ENCODE measurements at regions not wholly inside any gene's neighbourhood (a gene's known extent, or its start where the extent isn't known, plus 50 kb on each side); places are given as distances from the start of the nearest gene placed in this dataset.

DNA sequence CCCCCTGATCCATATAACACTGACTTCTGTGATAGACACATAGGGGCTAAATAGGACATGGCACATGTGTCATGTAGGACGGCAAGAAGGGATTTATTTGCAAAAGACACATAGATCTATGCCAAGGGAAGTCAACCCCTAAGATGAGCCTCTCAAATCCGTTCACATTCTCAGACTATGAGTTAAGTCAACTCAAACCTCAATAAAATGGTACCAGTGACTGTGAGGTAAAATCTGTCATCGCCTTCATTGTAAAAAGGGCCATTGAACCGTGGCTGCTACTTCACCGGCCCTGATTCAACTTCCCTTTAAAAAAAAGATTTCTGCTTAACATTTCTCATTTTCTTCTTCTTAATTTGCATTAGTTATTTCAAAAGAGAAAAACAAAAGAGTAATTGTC lies 144.0 kb downstream of the ZNF281 start:
- no peak overlapping the region for H2BK120ac ChIP-seq (ENCODE audit: low read depth, low read length, poor library complexity, severe bottlenecking)
- H3K27ac ChIP-seq (ENCODE audit: insufficient read length, low read depth, low read length): no peak overlapping the region
- Mint-ChIP-seq H3K27ac (no peak overlapping the region), H3K4me3 (no peak overlapping the region), H3K36me3 (ENCODE audit: insufficient read depth in 1 of 3, low read depth in 3 of 3) (no peaks in the 10 kb centered on the region), H3K9me3 (no peaks in the 10 kb centered on the region), H3K4me1 (no peaks in the 10 kb centered on the region), H3K27me3 (ENCODE audit: low read depth) (no peaks in the 10 kb centered on the region)
- no peaks in the 10 kb centered on the region for H3K23me2 ChIP-seq (ENCODE audit: insufficient read length, low read depth, low read length, poor library complexity, severe bottlenecking)
- no peak overlapping the region for H3T11ph ChIP-seq (ENCODE audit: low read length)
- TF ChIP-seq CTCF (conservative IDR thresholded peaks at IDR 0.05): no peak
- no peaks in the 10 kb centered on the region for H3K27me3 ChIP-seq (ENCODE audit: insufficient read depth, low read length)
- no peak overlapping the region for H4K5ac ChIP-seq (ENCODE audit: insufficient read length, low read depth, low read length)
- H3K56ac ChIP-seq (ENCODE audit: insufficient read length, low read depth, low read length): no peak overlapping the region
- H3K79me2 ChIP-seq (ENCODE audit: insufficient read depth, low read length): no peaks in the 10 kb centered on the region
- no peak overlapping the region for H3K18ac ChIP-seq (ENCODE audit: insufficient read length, low read depth, low read length)
- H3K23ac ChIP-seq (ENCODE audit: insufficient read length, low read depth, low read length): no peak overlapping the region
- no peak overlapping the region for H4K91ac ChIP-seq (ENCODE audit: insufficient read length, low read depth, low read length)
- no peak overlapping the region for H3K9ac ChIP-seq (ENCODE audit: extremely low read depth, insufficient read length, low read length)
- no peak overlapping the region for H2BK15ac ChIP-seq (ENCODE audit: low read depth, low read length)
- H4K20me1 ChIP-seq (ENCODE audit: control insufficient read depth, insufficient read depth, insufficient read length): no peaks in the 10 kb centered on the region
- no peaks in the 10 kb centered on the region for H3K79me1 ChIP-seq (ENCODE audit: insufficient read depth, low read depth, low read length, poor library complexity, severe bottlenecking)
- H3K14ac ChIP-seq (ENCODE audit: insufficient read depth, low read length): no peak overlapping the region
- no peaks in the 10 kb centered on the region for H3K4me1 ChIP-seq (ENCODE audit: insufficient read depth, low read length)
- H3K4ac ChIP-seq (ENCODE audit: low read depth, low read length): no peak overlapping the region
- no peak overlapping the region for H2BK20ac ChIP-seq (ENCODE audit: low read depth, low read length, poor library complexity, severe bottlenecking)
- no peak overlapping the region for H2AK5ac ChIP-seq (ENCODE audit: insufficient read length, low read length)
- no peak for DNase-seq
- no peak overlapping the region for H2BK12ac ChIP-seq (ENCODE audit: insufficient read length, low read depth, low read length)
- H2BK5ac ChIP-seq (ENCODE audit: insufficient read length, low read length): no peak overlapping the region
- H3K4me2 ChIP-seq (ENCODE audit: insufficient read depth, insufficient read length, low read length): no peak overlapping the region
- H4K8ac ChIP-seq (replicated peaks; ENCODE audit: insufficient read length, low read depth, low read length): no peak overlapping the region
- no peaks in the 10 kb centered on the region for H3K9me3 ChIP-seq (ENCODE audit: control insufficient read depth, low read depth, low read length)
- WGBS (ENCODE audit: extremely low coverage, insufficient read length, low lambda C conversion rate): no CpG with 5 or more reads among the region's 5 CpGs
- no peak overlapping the region for H2AFZ ChIP-seq (ENCODE audit: low read length)

Measured in H9 (cell line).